Parathyroid adenoma (tissue), 2 donors: ENCODE measurements at regions not wholly inside any gene's neighbourhood (a gene's known extent, or its start where the extent isn't known, plus 50 kb on each side); places are given as distances from the start of the nearest gene placed in this dataset.

Experiments used
- H2AFZ ChIP-seq: fragments of 300-600 bp; sonication (generic); one replicate; pipeline ENCODE4 v1.7.0; 2017; ENCODE audit warnings: antibody characterized with exemption, mild to moderate bottlenecking
- H3K27ac ChIP-seq: fragments of 300-600 bp; sonication (generic); one replicate; pipeline ENCODE4 v1.7.0; 2017
- H3K27me3 ChIP-seq: fragments of 300-600 bp; sonication (generic); one replicate; pipeline ENCODE4 v1.7.0; 2017; ENCODE audit warnings: low read length; ENCODE audit not compliant: control insufficient read depth, insufficient read depth
- H3K36me3 ChIP-seq: fragments of 300-600 bp; sonication (generic); one replicate; pipeline ENCODE4 v1.7.0; 2017; ENCODE audit warnings: low read length; ENCODE audit not compliant: control insufficient read depth, insufficient read depth
- H3K4me1 ChIP-seq: fragments of 300-600 bp; sonication (generic); one replicate; pipeline ENCODE4 v1.7.0; 2017; ENCODE audit warnings: control low read depth
- H3K4me2 ChIP-seq: fragments of 300-600 bp; sonication (generic); one replicate; pipeline ENCODE4 v1.7.0; 2017; ENCODE audit warnings: low read length
- H3K4me3 ChIP-seq: fragments of 300-600 bp; sonication (generic); one replicate; pipeline ENCODE4 v1.7.0; 2017; ENCODE audit warnings: low read depth, low read length
- H3K79me2 ChIP-seq: fragments of 300-600 bp; sonication (generic); one replicate; pipeline ENCODE4 v1.7.0; 2017; ENCODE audit warnings: control low read depth
- H3K9ac ChIP-seq: fragments of 300-600 bp; sonication (generic); one replicate; pipeline ENCODE4 v1.7.0; 2017; ENCODE audit warnings: mild to moderate bottlenecking
- H3K9me3 ChIP-seq: fragments of 300-600 bp; sonication (generic); one replicate; pipeline ENCODE4 v1.7.0; 2017; ENCODE audit warnings: low read length; ENCODE audit not compliant: control insufficient read depth
- TF ChIP-seq, protein P1 (sequence below): fragments of 300-600 bp; sonication (generic); IDR thresholded peaks from one replicate; pipeline ENCODE4 v1.7.0; 2017; ENCODE audit warnings: antibody characterized with exemption, mild to moderate bottlenecking
- donor health status: primary hyperparathyroidism.

DNA sequence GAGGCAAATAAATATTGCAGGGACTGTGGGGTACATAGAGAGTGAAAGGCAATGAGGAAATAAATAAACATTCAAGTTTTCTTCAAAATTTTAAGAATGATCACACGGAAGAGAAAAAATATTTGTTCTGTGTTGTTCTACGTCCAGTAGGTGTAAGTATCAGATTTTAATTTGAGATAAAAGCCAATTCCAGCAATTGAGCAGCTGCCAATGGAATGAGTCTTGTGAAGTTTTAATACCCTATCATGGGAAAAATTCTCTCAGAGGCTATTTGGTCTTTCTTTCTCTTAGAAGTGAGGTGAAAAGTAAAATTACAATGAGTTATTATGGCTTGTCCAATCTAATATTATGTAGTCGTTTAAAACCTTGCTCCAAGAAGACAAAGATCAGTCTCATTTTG is 195.7 kb upstream of the CITED2 start:
- Histone ChIP-seq H3K79me2 (no peaks in the 10 kb centered on the region), H3K36me3 (no peaks in the 10 kb centered on the region), H2AFZ (no peak overlapping the region), H3K9ac (no peak overlapping the region), H3K27me3 (no peaks in the 10 kb centered on the region), H3K9me3 (no peaks in the 10 kb centered on the region), H3K27ac (no peak overlapping the region), H3K4me3 (no peak overlapping the region), H3K4me2 (no peak overlapping the region), H3K4me1 (peaks cover 30% of the 10 kb centered on the region)
- TF ChIP-seq, protein P1, sequence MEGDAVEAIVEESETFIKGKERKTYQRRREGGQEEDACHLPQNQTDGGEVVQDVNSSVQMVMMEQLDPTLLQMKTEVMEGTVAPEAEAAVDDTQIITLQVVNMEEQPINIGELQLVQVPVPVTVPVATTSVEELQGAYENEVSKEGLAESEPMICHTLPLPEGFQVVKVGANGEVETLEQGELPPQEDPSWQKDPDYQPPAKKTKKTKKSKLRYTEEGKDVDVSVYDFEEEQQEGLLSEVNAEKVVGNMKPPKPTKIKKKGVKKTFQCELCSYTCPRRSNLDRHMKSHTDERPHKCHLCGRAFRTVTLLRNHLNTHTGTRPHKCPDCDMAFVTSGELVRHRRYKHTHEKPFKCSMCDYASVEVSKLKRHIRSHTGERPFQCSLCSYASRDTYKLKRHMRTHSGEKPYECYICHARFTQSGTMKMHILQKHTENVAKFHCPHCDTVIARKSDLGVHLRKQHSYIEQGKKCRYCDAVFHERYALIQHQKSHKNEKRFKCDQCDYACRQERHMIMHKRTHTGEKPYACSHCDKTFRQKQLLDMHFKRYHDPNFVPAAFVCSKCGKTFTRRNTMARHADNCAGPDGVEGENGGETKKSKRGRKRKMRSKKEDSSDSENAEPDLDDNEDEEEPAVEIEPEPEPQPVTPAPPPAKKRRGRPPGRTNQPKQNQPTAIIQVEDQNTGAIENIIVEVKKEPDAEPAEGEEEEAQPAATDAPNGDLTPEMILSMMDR: no peak

DNA sequence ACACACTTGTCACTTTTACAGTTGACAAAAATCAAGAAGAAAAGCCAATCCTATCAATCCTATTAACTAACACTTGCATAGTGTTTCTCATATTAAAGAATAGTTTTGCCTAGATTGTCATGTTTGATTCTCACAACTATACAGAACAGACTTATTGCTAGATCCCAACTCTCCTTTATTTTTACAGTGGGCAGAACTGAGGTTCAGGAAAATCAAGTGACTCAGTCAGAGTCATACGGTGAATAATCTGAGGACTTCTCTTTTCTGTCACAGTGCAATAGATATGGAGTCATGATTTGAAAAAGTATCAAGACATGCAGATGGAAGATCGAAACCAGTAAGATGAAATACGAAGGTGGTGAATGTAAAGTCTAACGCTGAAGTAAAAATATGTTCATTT is 195.1 kb upstream of the CITED2 start:
- Histone ChIP-seq H3K27me3 (no peaks in the 10 kb centered on the region), H3K9me3 (no peaks in the 10 kb centered on the region), H2AFZ (no peak overlapping the region), H3K79me2 (no peaks in the 10 kb centered on the region), H3K4me1 (peaks cover 34% of the 10 kb centered on the region), H3K36me3 (no peaks in the 10 kb centered on the region), H3K4me3 (no peak overlapping the region), H3K9ac (no peak overlapping the region), H3K4me2 (no peak overlapping the region), H3K27ac (peak overlapping the region; percentile 9)
- TF ChIP-seq, protein P1: no peak

DNA sequence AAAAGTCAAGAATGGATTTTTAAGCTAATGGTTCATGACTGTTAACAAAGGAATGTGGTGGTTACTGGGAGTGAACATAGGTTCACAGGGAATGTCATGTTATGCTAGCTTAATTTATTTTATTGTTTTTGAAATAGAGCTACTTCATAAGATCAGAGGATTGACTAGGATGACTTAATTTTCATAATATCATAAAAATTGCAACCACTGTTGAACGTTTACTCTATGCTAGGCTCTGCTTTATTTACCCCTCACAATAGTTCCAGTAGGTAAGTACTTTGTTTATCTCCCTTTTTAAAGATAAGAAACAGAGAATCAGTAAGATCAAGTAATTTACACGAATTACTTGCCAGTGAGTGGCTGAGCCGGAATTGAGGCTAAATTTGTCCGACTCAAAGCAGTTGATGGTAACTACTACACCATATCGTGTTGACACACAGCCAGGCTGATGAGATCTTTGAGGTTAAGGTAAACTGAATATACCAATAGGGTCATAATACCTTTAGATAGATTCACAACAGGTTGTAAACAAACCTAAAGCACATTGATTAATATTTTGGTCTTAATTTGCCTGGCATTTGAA is 194.6 kb upstream of the CITED2 start:
- Histone ChIP-seq H3K9ac (no peak overlapping the region), H3K9me3 (no peaks in the 10 kb centered on the region), H3K27me3 (no peaks in the 10 kb centered on the region), H3K79me2 (no peaks in the 10 kb centered on the region), H2AFZ (peak overlapping the region; percentile 31), H3K4me2 (no peak overlapping the region), H3K27ac (peak overlapping the region; percentile 9), H3K4me1 (peaks cover 34% of the 10 kb centered on the region), H3K4me3 (no peak overlapping the region), H3K36me3 (no peaks in the 10 kb centered on the region)
- TF ChIP-seq, protein P1: no peak

DNA sequence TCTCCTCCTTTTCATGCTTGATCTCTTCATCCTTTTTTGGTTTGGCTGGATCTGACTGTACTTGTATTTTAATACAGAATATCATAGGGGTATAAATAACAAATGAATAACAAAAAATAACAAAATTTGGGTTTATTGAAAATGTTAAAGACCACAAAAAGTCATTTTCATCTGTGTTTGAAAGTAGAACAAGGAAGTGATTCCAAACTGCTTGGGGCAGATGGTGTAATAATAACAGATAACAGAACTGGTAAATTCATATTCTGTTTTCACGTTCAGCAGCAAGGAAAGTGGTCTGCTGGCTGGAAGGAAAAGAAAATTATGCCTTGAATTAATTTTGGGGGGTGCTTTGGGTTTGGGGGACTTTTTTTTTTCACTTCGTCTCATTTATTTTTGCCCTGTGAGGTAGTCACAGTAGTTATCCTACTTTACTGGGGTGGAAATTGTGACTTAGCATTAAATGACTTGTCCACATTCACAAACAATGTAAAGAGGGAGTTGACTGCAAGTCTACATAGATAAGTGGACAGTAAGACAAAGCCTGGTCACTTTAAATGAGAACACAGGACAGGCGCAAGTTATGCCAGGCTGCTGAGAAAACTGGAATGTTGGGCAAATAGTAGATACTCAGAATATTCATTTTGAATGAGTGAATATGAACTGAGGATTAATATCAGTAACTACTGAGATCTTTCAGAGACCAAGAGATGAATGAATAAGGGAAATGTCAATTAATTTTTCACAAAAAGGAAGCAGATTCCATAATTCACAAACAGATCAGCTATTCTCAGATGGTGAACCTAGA is 193.9 kb upstream of the CITED2 start:
- Histone ChIP-seq H3K9me3 (no peaks in the 10 kb centered on the region), H3K9ac (no peak overlapping the region), H3K27me3 (no peaks in the 10 kb centered on the region), H3K79me2 (no peaks in the 10 kb centered on the region), H3K4me3 (no peak overlapping the region), H3K4me1 (peaks cover 34% of the 10 kb centered on the region), H2AFZ (peak overlapping the region; percentile 31), H3K36me3 (no peaks in the 10 kb centered on the region), H3K27ac (peak overlapping the region; percentile 9), H3K4me2 (no peak overlapping the region)
- TF ChIP-seq, protein P1: no peak

DNA sequence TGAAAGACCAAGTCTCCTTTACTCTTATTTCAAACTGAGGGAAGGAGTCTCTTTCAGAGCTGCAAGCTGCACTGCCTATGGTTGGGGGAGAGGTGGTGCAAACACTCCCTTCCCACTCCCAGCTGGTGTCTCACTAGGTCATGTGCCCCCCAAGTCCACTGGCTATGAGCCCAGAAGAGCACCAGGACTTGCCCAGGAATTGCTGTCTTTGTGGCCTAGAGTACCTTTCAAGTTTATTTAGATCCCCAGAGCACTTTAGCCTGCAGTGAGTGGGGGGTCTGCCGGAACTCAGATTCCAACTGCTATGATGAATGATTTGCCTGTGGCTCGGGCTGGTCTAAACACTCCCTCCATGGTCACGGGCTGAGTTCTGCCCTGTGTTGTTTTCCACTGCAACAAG is 192.6 kb upstream of the CITED2 start:
- Histone ChIP-seq H3K9ac (no peak overlapping the region), H3K9me3 (no peaks in the 10 kb centered on the region), H3K36me3 (no peaks in the 10 kb centered on the region), H3K79me2 (no peaks in the 10 kb centered on the region), H3K4me1 (peaks cover 28% of the 10 kb centered on the region), H3K4me2 (no peak overlapping the region), H3K27me3 (no peaks in the 10 kb centered on the region), H3K27ac (no peak overlapping the region), H3K4me3 (no peak overlapping the region), H2AFZ (no peak overlapping the region)
- TF ChIP-seq, protein P1: no peak
